M059J (cell line): ENCODE measurements at regions not wholly inside any gene's neighbourhood (a gene's known extent, or its start where the extent isn't known, plus 50 kb on each side); places are given as distances from the start of the nearest gene placed in this dataset.

Experiments used
- DNase-seq: peaks from one replicate; pipeline ENCODE4 v3.0.0-alpha.2; 2012; ENCODE audit warnings: low read depth

DNA sequence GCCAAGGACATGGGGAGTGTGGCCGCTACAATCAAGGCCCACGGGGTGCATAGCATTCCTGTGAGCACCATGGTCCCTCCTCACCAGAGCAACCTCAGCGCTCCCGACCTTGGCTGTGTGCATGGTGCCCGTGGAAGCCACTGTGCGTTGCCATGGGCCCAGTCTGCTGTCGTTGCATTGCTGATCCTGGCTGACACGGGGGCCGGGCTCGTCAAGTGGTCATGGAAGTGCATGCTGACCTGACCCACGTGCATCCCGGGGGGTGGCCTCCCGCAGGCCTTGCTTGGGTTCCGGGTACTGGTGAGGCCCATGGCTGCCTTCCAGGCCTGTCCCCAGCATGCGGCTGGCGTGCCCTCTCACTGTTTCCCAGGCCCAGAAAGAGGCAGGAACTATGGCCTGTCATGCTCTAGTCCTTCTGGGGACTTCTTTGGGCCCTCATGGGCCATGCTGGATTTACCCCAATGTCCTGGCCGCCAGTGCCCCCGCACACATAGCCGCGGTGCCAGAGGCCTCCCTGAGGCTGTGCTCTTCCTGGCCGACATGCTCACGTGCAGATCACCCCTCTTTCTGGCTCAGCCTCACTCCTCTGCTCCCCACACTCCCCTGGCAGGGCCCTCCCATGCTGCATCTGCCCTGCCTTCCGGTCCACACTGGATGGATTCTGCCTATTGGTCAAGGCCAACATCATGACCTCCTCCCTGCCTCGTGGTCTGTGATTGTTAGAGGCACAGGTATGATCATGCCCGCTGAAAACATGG lies 1258.0 kb downstream of the BRD1 start:
- DNase-seq: no peak

- DNase-seq: no peak
Observed at GRCh38 chr22:48568736-48569330, 1258.8 kb downstream of the BRD1 start.

DNA sequence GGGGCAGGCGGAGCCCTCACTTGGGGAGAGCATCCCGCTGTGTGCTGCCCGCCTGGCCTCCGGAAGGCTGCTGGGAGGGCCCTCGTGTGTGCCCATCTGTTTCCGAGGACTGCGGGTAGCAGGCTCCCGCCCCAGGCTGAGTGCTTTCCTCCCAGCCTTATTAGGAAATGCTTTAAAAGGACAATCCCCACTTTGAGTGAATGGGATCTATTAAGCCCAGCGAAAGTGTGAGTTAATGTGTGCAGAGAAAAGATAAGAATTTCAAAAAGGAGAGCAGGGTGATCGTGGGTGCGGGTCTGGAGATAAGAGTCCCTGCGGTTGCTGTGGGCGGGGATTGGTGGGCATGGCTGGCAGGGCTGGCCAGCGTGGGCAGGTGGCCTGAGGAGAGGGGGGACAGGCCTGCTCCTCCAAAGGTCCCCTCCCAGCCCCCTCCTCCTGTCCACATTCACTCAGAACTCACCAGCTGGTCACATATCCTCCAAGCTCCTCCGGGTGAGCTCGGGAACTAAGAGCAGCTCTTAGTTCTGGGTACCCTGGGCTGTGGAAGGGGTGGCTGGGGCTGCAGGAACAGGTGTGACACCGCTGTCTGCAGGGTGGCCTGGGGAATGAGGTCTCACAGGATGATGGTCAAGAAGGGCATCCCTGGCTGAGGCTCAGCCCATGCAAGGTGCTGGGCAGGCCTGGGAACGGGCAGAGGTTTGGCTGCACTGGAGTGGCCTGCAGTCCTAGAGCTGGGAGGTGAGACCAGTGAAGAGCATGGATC lies 1260.3 kb downstream of the BRD1 start:
- DNase-seq: no peak

GRCh38 chr22:48566741-48567140 lies 1260.9 kb downstream of the BRD1 start:
- no peak for DNase-seq

GRCh38 chr22:48565901-48566501 lies 1261.7 kb downstream of the BRD1 start:
- DNase-seq: no peak

DNA sequence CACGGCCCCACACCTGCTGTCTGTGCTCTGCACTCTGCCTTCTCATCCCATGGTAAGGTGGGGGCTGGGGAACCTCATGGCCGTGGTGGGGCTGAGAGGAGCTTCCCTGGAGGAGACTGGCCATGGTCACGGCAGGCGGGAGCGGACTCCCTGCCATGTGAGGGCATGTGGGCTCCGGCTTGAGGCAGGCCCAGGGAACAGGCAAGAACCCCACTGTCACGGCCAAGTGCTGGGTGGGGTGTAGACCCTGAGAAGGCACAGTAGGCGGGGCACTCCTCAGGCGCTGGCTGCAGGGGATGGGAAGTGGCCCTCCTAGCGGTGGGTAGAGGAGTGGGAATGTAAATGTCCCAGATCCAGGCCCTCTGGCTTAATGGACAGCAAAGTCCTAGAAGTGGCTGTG lies 1262.7 kb downstream of the BRD1 start:
- no peak for DNase-seq

DNA sequence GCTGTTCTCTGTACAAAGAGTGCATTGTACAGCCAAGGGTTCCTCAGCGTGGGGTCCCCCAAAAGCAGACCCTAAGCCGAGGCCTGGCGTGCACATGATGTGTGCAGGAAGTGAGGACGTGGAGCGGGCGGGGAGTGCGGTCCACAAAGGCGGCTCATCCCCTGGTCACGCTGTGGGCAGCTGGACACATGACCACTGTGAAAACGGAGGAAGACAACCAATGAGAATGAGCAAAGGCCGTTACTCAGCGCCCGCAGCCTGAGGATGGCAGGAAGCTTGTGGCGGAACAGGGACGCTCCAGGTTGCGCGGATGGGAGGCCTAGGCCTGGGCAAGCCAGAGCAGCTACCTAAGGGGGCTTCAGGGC lies 1263.7 kb downstream of the BRD1 start:
- no peak for DNase-seq

GRCh38 chr22:48563118-48563965 lies 1264.3 kb downstream of the BRD1 start:
- no peak for DNase-seq

GRCh38 chr22:48561676-48562075 lies 1266.0 kb downstream of the BRD1 start:
- no peak for DNase-seq

DNA sequence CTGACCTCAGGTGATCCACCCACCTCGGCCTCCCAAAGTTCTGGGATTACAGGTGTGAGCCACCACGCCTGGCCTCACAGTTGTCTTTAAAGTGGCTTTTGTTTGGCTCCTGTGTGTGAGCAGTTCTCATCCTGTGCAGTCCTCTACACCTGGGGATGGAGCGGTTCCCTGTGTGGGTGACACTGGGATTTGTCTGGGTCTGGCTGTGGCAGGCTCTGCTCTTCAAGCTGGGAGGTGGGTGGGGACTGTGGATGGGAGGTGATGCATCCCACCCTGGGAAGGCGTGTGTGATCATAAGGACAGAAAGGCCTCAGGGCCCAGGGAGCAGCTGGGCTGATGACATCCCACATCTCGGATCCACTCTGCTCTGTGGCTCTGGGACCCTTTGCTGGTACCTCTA lies 1266.8 kb downstream of the BRD1 start:
- no peak for DNase-seq

- DNase-seq: no peak
Observed at GRCh38 chr22:48560389-48560751, 1267.3 kb downstream of the BRD1 start.

GRCh38 chr22:48559647-48560388 lies 1267.9 kb downstream of the BRD1 start:
- DNase-seq: no peak

DNA sequence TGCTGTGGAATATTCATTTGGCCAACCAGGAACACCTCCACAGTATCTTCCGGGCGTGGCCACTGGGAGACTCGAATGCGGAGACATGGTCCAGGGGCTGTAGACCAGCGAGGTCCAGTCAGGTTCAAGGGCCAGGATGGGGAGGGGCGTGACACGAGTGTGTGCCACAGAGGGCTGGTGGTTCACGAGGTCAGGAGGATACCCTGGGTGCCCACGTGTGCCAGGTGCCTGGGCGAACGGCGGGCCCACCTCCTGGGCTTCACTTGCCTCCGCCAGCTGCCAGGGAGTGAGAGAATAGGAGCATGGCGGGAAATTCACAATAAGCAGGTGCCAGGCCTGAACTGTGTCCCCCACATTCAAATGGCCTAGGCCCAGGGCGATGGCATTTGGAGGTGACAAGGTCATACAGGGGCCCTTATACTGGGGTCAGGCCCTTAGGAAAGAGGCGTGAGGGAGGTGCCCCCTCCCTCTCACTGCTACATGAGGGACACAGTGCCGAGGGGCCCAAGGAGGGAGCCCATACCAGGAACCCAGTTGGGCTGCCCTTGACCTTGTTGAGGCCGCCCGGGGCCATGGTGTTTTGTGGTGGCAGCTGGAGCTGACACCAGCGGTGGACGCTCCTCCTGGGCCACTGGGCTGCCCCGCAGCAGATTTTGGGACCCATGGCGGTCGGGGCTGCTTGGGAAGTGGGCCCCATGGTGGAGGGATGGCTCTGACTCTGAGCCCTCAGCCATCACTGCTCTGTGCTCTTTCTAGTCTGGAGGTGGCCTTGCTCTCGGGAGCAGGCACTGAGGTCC lies 1268.9 kb downstream of the BRD1 start:
- no peak for DNase-seq

DNA sequence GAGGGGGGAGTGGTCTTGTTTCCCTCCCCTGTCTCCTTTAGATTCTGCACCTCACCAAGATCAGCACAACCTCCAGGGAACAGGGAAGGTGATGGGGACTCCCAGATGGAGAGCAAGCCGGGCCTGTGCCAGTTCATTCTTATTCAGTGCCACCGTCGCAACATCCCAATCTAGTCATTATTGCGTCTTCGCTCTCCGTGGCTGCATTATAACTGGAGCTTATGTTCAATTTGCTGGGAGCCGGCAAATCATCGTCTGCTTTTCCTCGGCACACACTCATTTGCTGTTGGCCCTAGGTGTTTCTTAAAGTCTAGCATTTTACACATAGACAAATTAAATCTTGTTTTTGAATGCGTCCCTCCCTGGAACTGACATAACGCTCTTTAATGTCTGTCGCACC lies 1269.7 kb downstream of the BRD1 start:
- DNase-seq: no peak

GRCh38 chr22:48557473-48557872 lies 1270.2 kb downstream of the BRD1 start:
- DNase-seq: no peak

DNA sequence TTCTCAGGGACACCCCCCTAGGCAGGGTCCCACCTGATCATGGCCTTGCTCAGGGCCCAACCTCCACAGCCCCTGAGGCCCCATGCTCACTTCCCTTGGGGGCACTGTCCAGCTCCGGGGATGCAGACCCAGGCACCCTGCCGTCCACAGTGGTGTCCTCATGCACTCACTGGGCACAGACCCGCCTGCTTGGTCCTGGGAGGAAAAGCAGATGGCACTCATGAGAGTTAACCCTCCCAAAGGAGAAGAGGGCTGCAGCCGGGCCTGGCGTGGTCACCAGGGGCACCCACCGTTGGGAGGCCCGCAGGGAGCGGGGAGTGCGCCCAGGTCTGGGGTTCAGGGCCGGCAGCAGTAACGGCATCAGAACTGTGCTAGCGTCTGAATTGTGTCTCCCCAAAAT lies 1270.9 kb downstream of the BRD1 start:
- no peak for DNase-seq

DNA sequence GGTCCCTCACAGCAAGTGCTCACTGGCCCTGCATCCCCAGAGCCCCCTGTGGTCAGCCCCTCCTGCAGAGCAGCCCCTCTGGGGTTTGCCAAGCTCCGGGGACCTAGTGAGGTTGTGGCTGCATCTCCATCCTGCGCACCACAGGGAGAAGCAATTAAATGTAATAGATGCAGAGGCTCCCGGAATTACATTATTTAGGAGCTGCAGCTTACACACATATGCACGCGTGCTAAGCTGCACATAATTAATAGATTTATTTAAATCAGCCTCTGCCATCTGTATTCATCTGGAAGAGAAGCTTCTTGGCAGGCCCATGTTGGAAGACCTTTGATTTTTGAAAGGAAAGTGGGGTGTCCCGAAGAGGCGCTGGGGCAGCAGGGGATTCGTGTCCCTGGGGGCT lies 1271.5 kb downstream of the BRD1 start:
- DNase-seq: no peak

DNA sequence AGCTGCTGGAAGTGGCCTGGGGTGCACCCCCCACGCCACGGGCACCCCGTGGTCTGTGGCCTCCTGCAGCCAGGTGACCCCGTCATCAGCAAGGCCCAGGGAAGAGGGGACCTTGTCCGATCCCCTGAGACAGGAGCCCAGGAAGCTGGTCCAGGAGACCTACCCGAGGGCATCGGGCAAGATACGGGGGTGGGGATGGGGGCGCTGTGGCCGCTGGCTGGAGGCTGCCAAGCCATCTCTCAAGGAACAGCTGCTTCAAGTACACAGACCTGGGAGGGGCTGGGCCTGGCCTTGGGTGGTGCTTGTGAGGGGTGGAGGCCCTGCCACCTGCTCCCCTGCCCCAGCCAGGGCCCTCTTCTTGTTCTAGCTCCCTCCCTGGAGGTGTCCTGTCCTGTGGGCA lies 1272.1 kb downstream of the BRD1 start:
- no peak for DNase-seq

GRCh38 chr22:48554893-48555572 lies 1272.6 kb downstream of the BRD1 start:
- no peak for DNase-seq
